Chondrocyte (in vitro differentiated cells): ENCODE measurements at regions not wholly inside any gene's neighbourhood (a gene's known extent, or its start where the extent isn't known, plus 50 kb on each side); places are given as distances from the start of the nearest gene placed in this dataset.

ENCODE experiments used
- DNase-seq: peaks from one replicate; pipeline ENCODE4 v3.0.0; 2021; ENCODE audit warnings: mixed read lengths, low spot score
- H3K27ac Mint-ChIP-seq: one replicate; pipeline ENCODE4 v1.8.0; 2021; ENCODE audit warnings: mild to moderate bottlenecking, moderate library complexity, mixed read lengths; ENCODE audit not compliant: unreplicated experiment
- H3K27me3 Mint-ChIP-seq: 2 replicates; pipeline ENCODE4 v1.8.0; 2021; ENCODE audit warnings: low read depth, mixed read lengths
- H3K36me3 Mint-ChIP-seq: 2 replicates; pipeline ENCODE4 v1.8.0; 2021; ENCODE audit warnings: low read depth, mixed read lengths
- H3K4me1 Mint-ChIP-seq: 2 replicates; pipeline ENCODE4 v1.8.0; 2021; ENCODE audit warnings: low read depth, mild to moderate bottlenecking, mixed read lengths
- H3K4me3 Mint-ChIP-seq: one replicate; pipeline ENCODE4 v1.8.0; 2021; ENCODE audit warnings: mild to moderate bottlenecking, moderate library complexity, mixed read lengths; ENCODE audit not compliant: unreplicated experiment
- H3K9me3 Mint-ChIP-seq: 2 replicates; pipeline ENCODE4 v1.8.0; 2021; ENCODE audit warnings: low read depth, mixed read lengths
- CTCF ChIP-seq: fragments of 200-600 bp; sonication (generic); IDR thresholded peaks from 2 replicates; pipeline ENCODE4 v1.5.0; 2021; ENCODE audit warnings: antibody characterized with exemption, mild to moderate bottlenecking, moderate library complexity

- DNase-seq = no peak
- H3K27ac Mint-ChIP-seq = no peak overlapping the region
- no peaks in the 10 kb centered on the region for H3K27me3 Mint-ChIP-seq
- no peak for TF ChIP-seq CTCF
- H3K36me3 Mint-ChIP-seq = no peaks in the 10 kb centered on the region
- H3K9me3 Mint-ChIP-seq = no peaks in the 10 kb centered on the region
- H3K4me1 Mint-ChIP-seq = peaks cover 14% of the 10 kb centered on the region
- H3K4me3 Mint-ChIP-seq = no peak overlapping the region
Measured at GRCh38 chr9:106728860-106729259, 134.1 kb upstream of the ZNF462 start.

GRCh38 chr9:106731910-106732309, 131.1 kb upstream of the ZNF462 start:
- no peak for DNase-seq
- Mint-ChIP-seq H3K4me3 (no peak overlapping the region), H3K4me1 (peaks cover 8% of the 10 kb centered on the region), H3K9me3 (peaks cover 3% of the 10 kb centered on the region), H3K27me3 (no peaks in the 10 kb centered on the region), H3K36me3 (no peaks in the 10 kb centered on the region), H3K27ac (no peak overlapping the region)
- no peak for TF ChIP-seq CTCF

- H3K27me3 Mint-ChIP-seq = no peaks in the 10 kb centered on the region
- no peak for DNase-seq
- no peaks in the 10 kb centered on the region for H3K36me3 Mint-ChIP-seq
- H3K4me3 Mint-ChIP-seq = no peak overlapping the region
- peaks cover 3% of the 10 kb centered on the region for H3K9me3 Mint-ChIP-seq
- H3K27ac Mint-ChIP-seq = no peak overlapping the region
- no peak for TF ChIP-seq CTCF
- H3K4me1 Mint-ChIP-seq = peaks cover 15% of the 10 kb centered on the region
Measured at GRCh38 chr9:106733828-106734380, 129.1 kb upstream of the ZNF462 start.

GRCh38 chr9:106737516-106737915, 125.5 kb upstream of the ZNF462 start:
- no peak for DNase-seq
- no peak for TF ChIP-seq CTCF
- no peak overlapping the region for H3K4me3 Mint-ChIP-seq
- H3K4me1 Mint-ChIP-seq = peaks cover 15% of the 10 kb centered on the region
- peaks cover 3% of the 10 kb centered on the region for H3K9me3 Mint-ChIP-seq
- peak overlapping the region; percentile 1 for H3K27ac Mint-ChIP-seq
- H3K36me3 Mint-ChIP-seq = no peaks in the 10 kb centered on the region
- no peaks in the 10 kb centered on the region for H3K27me3 Mint-ChIP-seq

- Mint-ChIP-seq H3K27ac (no peak overlapping the region), H3K36me3 (no peaks in the 10 kb centered on the region), H3K4me3 (no peak overlapping the region), H3K27me3 (no peaks in the 10 kb centered on the region), H3K4me1 (peaks cover 15% of the 10 kb centered on the region), H3K9me3 (peaks cover 3% of the 10 kb centered on the region)
- no peak for TF ChIP-seq CTCF
- no peak for DNase-seq
Measured at GRCh38 chr9:106738109-106738508, 124.9 kb upstream of the ZNF462 start.
